ENCODE measurements at regions not wholly inside any gene's neighbourhood (a gene's known extent, or its start where the extent isn't known, plus 50 kb on each side); places are given as distances from the start of the nearest gene placed in this dataset.

- DNase-seq (ENCODE audit: low read depth): peak; percentile 64
These were observed 490.2 kb upstream of the ADAMTS9 start for GRCh38 chr3:65177960-65178376.

GRCh38 chr3:65174713-65175112 lies 486.9 kb upstream of the ADAMTS9 start:
- no peak overlapping the region for H3K4me3 ChIP-seq (ENCODE audit: low read length)
- no peak for TF ChIP-seq CTCF (conservative IDR thresholded peaks at IDR 0.05; ENCODE audit: low read length)
- no peak for DNase-seq (ENCODE audit: low read depth)

More at GRCh38 chr3:65177960-65178376, 490.2 kb upstream of the ADAMTS9 start:
- H3K4me3 ChIP-seq (ENCODE audit: low read length): no peak overlapping the region
- no peak for TF ChIP-seq CTCF (conservative IDR thresholded peaks at IDR 0.05; ENCODE audit: low read length)

GRCh38 chr3:65173841-65174240 lies 486.0 kb upstream of the ADAMTS9 start:
- TF ChIP-seq CTCF (conservative IDR thresholded peaks at IDR 0.05; ENCODE audit: low read length): no peak
- peak; percentile 2 for DNase-seq (ENCODE audit: low read depth)
- H3K4me3 ChIP-seq (ENCODE audit: low read length): no peak overlapping the region

- no peak overlapping the region for H3K4me3 ChIP-seq (ENCODE audit: low read length)
- no peak for DNase-seq (ENCODE audit: low read depth)
- TF ChIP-seq CTCF (conservative IDR thresholded peaks at IDR 0.05; ENCODE audit: low read length): no peak
These were observed 484.4 kb upstream of the ADAMTS9 start for GRCh38 chr3:65172209-65172608.

- TF ChIP-seq CTCF (conservative IDR thresholded peaks at IDR 0.05; ENCODE audit: low read length): peak; percentile 58
- H3K4me3 ChIP-seq (ENCODE audit: low read length): no peak overlapping the region
- DNase-seq (ENCODE audit: low read depth): peak; percentile 84
These were observed 482.7 kb upstream of the ADAMTS9 start for GRCh38 chr3:65170390-65171042.

GRCh38 chr3:65169961-65170360 lies 482.2 kb upstream of the ADAMTS9 start:
- no peak overlapping the region for H3K4me3 ChIP-seq (ENCODE audit: low read length)
- TF ChIP-seq CTCF (conservative IDR thresholded peaks at IDR 0.05; ENCODE audit: low read length): no peak
- DNase-seq (ENCODE audit: low read depth): no peak

- TF ChIP-seq CTCF (conservative IDR thresholded peaks at IDR 0.05; ENCODE audit: low read length): no peak
- DNase-seq (ENCODE audit: low read depth): no peak
- H3K4me3 ChIP-seq (ENCODE audit: low read length): no peak overlapping the region
These were observed 480.7 kb upstream of the ADAMTS9 start for GRCh38 chr3:65168547-65168946.

All from AG10803 (cell line).